Fibroblast of peridontal ligament (primary cell): ENCODE measurements at regions not wholly inside any gene's neighbourhood (a gene's known extent, or its start where the extent isn't known, plus 50 kb on each side); places are given as distances from the start of the nearest gene placed in this dataset.
"Not testable (repeated sequence)": the region's sequence is repeated elsewhere in the genome, so short reads cannot be mapped to it uniquely, and the experiment has no call there.

Source experiments
- DNase-seq: peaks from one replicate; pipeline ENCODE4 v3.0.0-alpha.2; 2010; ENCODE audit errors: extremely low read depth

GRCh38 chr7:32223071-32223650, 153.0 kb upstream of the PDE1C start:
- no peak for DNase-seq

- DNase-seq: no peak
Measured at GRCh38 chr7:32222251-32222900, 152.2 kb upstream of the PDE1C start.

GRCh38 chr7:32221736-32222135, 151.5 kb upstream of the PDE1C start:
- no peak for DNase-seq

GRCh38 chr7:32221056-32221455, 150.8 kb upstream of the PDE1C start:
- DNase-seq: no peak

GRCh38 chr7:32219831-32220230, 149.6 kb upstream of the PDE1C start:
- DNase-seq: not testable (repeated sequence)

GRCh38 chr7:32219416-32219815, 149.2 kb upstream of the PDE1C start:
- DNase-seq: no peak

GRCh38 chr7:32218741-32219288, 148.6 kb upstream of the PDE1C start:
- no peak for DNase-seq

GRCh38 chr7:32218154-32218467, 147.9 kb upstream of the PDE1C start:
- no peak for DNase-seq

GRCh38 chr7:32217341-32218153, 147.3 kb upstream of the PDE1C start:
- DNase-seq: no peak

GRCh38 chr7:32216759-32217158, 146.6 kb upstream of the PDE1C start:
- no peak for DNase-seq

- DNase-seq: no peak
Measured at GRCh38 chr7:32215697-32216096, 145.5 kb upstream of the PDE1C start.

- DNase-seq: no peak
Measured at GRCh38 chr7:32214913-32215312, 144.7 kb upstream of the PDE1C start.

- no peak for DNase-seq
Measured at GRCh38 chr7:32212321-32212720, 142.1 kb upstream of the PDE1C start.

- no peak for DNase-seq
Measured at GRCh38 chr7:32206987-32207386, 136.8 kb upstream of the PDE1C start.

- DNase-seq: no peak
Measured at GRCh38 chr7:32206488-32206887, 136.3 kb upstream of the PDE1C start.

- not testable (repeated sequence) for DNase-seq
Measured at GRCh38 chr7:32205298-32205824, 135.2 kb upstream of the PDE1C start.

GRCh38 chr7:32204361-32205018, 134.3 kb upstream of the PDE1C start:
- peak; percentile 89 for DNase-seq

GRCh38 chr7:32200646-32201045, 130.4 kb upstream of the PDE1C start:
- DNase-seq: no peak

GRCh38 chr7:32194537-32194936, 124.3 kb upstream of the PDE1C start:
- no peak for DNase-seq

- no peak for DNase-seq
Measured at GRCh38 chr7:32191305-32191704, 121.1 kb upstream of the PDE1C start.

GRCh38 chr7:32179567-32179966, 109.4 kb upstream of the PDE1C start:
- DNase-seq: peak; percentile 21
